WTC11 (cell line): ENCODE measurements at regions not wholly inside any gene's neighbourhood (a gene's known extent, or its start where the extent isn't known, plus 50 kb on each side); places are given as distances from the start of the nearest gene placed in this dataset.

ENCODE experiments used
- ATAC-seq: fragments of 200-7000 bp; cut with Tn5 transposase; 2 replicates; pipeline ENCODE4 v1.10.0; 2021; ENCODE audit warnings: mild to moderate bottlenecking, moderate library complexity
- CTCF ChIA-PET: fragments of 300-600 bp; sonication (Branson Sonifier 250); formaldehyde crosslinking; loops from one replicate; lab custom pipeline; 2021; ENCODE audit warnings: antibody characterized with exemption; lab: Charles Lee
- POLR2A ChIA-PET: fragments of 350-600 bp; sonication (Branson Sonifier 250); formaldehyde crosslinking; loops from one replicate; lab custom pipeline; 2021; ENCODE audit warnings: antibody characterized with exemption; lab: Charles Lee
- DNase-seq: peaks from one replicate; pipeline ENCODE4 v3.0.0; 2021; ENCODE audit warnings: low spot score
- H3K27ac Mint-ChIP-seq: 2 replicates; pipeline ENCODE4 v1.8.0; 2021; ENCODE audit warnings: mixed read lengths
- H3K27me3 Mint-ChIP-seq: 2 replicates; pipeline ENCODE4 v1.8.0; 2021; ENCODE audit warnings: low read depth, mild to moderate bottlenecking, moderate library complexity, mixed read lengths
- H3K36me3 Mint-ChIP-seq: 2 replicates; pipeline ENCODE4 v1.8.0; 2021; ENCODE audit warnings: mixed read lengths
- H3K4me1 Mint-ChIP-seq: 2 replicates; pipeline ENCODE4 v1.8.0; 2022; ENCODE audit warnings: mixed read lengths
- H3K4me3 Mint-ChIP-seq: 2 replicates; pipeline ENCODE4 v1.8.0; 2021; ENCODE audit warnings: mild to moderate bottlenecking, moderate library complexity, mixed read lengths
- H3K9me3 Mint-ChIP-seq: 2 replicates; pipeline ENCODE4 v1.8.0; 2021; ENCODE audit warnings: mixed read lengths
- E2F4 ChIP-seq: sonication (generic); formaldehyde crosslinking; IDR thresholded peaks from 2 replicates; pipeline ENCODE4 v1.8.1; 2022; ENCODE audit warnings: low read depth, mild to moderate bottlenecking, moderate library complexity, missing genetic modification reagents, borderline replicate concordance
- ERG ChIP-seq: fragments of 250-450 bp; sonication (Bioruptor Pico); IDR thresholded peaks from 2 replicates; pipeline ENCODE4 v1.8.0; 2021; ENCODE audit warnings: mild to moderate bottlenecking
- ESRRA ChIP-seq: sonication (generic); formaldehyde crosslinking; IDR thresholded peaks from 2 replicates; pipeline ENCODE4 v1.8.1; 2022; ENCODE audit warnings: mild to moderate bottlenecking, missing genetic modification reagents, borderline replicate concordance
- FOXJ3 ChIP-seq: sonication (generic); formaldehyde crosslinking; IDR thresholded peaks from 2 replicates; pipeline ENCODE4 v1.9.0; 2021; ENCODE audit warnings: missing genetic modification reagents, mild to moderate bottlenecking, borderline replicate concordance
- FOXK1 ChIP-seq: sonication (generic); formaldehyde crosslinking; IDR thresholded peaks from 2 replicates; pipeline ENCODE4 v1.8.0; 2022; ENCODE audit warnings: mild to moderate bottlenecking, moderate library complexity, missing genetic modification reagents
- JAZF1 ChIP-seq: fragments of 250-450 bp; sonication (Bioruptor Pico); IDR thresholded peaks from 2 replicates; pipeline ENCODE4 v1.9.0; 2021; ENCODE audit warnings: moderate library complexity, mild to moderate bottlenecking, inconsistent platforms
- MAX ChIP-seq: sonication (generic); formaldehyde crosslinking; IDR thresholded peaks from 2 replicates; pipeline ENCODE4 v1.8.0; 2022; ENCODE audit warnings: mild to moderate bottlenecking, missing genetic modification reagents
- NFATC4 ChIP-seq: fragments of 250-450 bp; sonication (Bioruptor Pico); IDR thresholded peaks from 2 replicates; pipeline ENCODE4 v1.9.0; 2021; ENCODE audit warnings: mild to moderate bottlenecking
- NFYB ChIP-seq: sonication (generic); formaldehyde crosslinking; conservative IDR thresholded peaks from 2 replicates; pipeline ENCODE4 v1.8.0; 2022; ENCODE audit warnings: low read depth, missing genetic modification reagents
- NR1H2 ChIP-seq: sonication (generic); formaldehyde crosslinking; IDR thresholded peaks from 2 replicates; pipeline ENCODE4 v1.9.0; 2021; ENCODE audit warnings: mild to moderate bottlenecking, moderate library complexity, missing genetic modification reagents
- PREB ChIP-seq: sonication (generic); formaldehyde crosslinking; IDR thresholded peaks from 2 replicates; pipeline ENCODE4 v1.8.1; 2022; ENCODE audit warnings: mild to moderate bottlenecking, missing genetic modification reagents, moderate library complexity, borderline replicate concordance
- RELA ChIP-seq: sonication (generic); formaldehyde crosslinking; IDR thresholded peaks from 2 replicates; pipeline ENCODE4 v1.8.1; 2022; ENCODE audit warnings: missing genetic modification reagents, mild to moderate bottlenecking, borderline replicate concordance
- ZNF416 ChIP-seq: fragments of 250-450 bp; sonication (Bioruptor Pico); IDR thresholded peaks from 2 replicates; pipeline ENCODE4 v1.9.0; 2021; ENCODE audit warnings: mild to moderate bottlenecking, inconsistent platforms
- ZNF512 ChIP-seq: sonication (generic); formaldehyde crosslinking; IDR thresholded peaks from 2 replicates; pipeline ENCODE4 v1.8.1; 2022; ENCODE audit warnings: missing genetic modification reagents, borderline replicate concordance
- ZSCAN18 ChIP-seq: fragments of 250-450 bp; sonication (Bioruptor Pico); IDR thresholded peaks from 2 replicates; pipeline ENCODE4 v2.1.2; 2022; ENCODE audit warnings: mild to moderate bottlenecking, moderate library complexity
- TF ChIP-seq, protein P1 (sequence below): sonication (generic); formaldehyde crosslinking; IDR thresholded peaks from 2 replicates; pipeline ENCODE4 v1.8.1; 2022; ENCODE audit warnings: mild to moderate bottlenecking, moderate library complexity, missing genetic modification reagents
- TF ChIP-seq, protein P2 (sequence below): sonication (generic); formaldehyde crosslinking; IDR thresholded peaks from 2 replicates; pipeline ENCODE4 v1.8.1; 2023; ENCODE audit warnings: mild to moderate bottlenecking, missing genetic modification reagents
- TF ChIP-seq, protein P3 (sequence below): fragments of 250-450 bp; sonication (Bioruptor Pico); conservative IDR thresholded peaks from 2 replicates; pipeline ENCODE4 v1.9.0; 2021; ENCODE audit warnings: mild to moderate bottlenecking
- TF ChIP-seq, protein P4 (sequence below): sonication (generic); formaldehyde crosslinking; IDR thresholded peaks from 2 replicates; pipeline ENCODE4 v1.8.0; 2023; ENCODE audit warnings: missing genetic modification reagents

GRCh38 chr12:89962648-89963047, 254.0 kb upstream of the ATP2B1 start:
- CTCF ChIA-PET, result no interaction called here
- no peak for DNase-seq
- Mint-ChIP-seq H3K27ac (no peak overlapping the region), H3K36me3 (no peaks in the 10 kb centered on the region), H3K4me1 (peaks cover 26% of the 10 kb centered on the region), H3K4me3 (no peak overlapping the region), H3K9me3 (no peaks in the 10 kb centered on the region), H3K27me3 (no peaks in the 10 kb centered on the region)
- POLR2A ChIA-PET, result no interaction called here
- ATAC-seq, result no peak
- no peak for TF ChIP-seq JAZF1 (CRISPR knock-in tag)
- TF ChIP-seq FOXJ3, result no peak
- TF ChIP-seq ZSCAN18 (CRISPR knock-in tag), result no peak
- TF ChIP-seq PREB (CRISPR knock-in tag), result no peak
- no peak for TF ChIP-seq NFATC4
- no peak for TF ChIP-seq FOXK1 (CRISPR knock-in tag)
- no peak for TF ChIP-seq NR1H2 (CRISPR knock-in tag)
- TF ChIP-seq ERG, result no peak
- TF ChIP-seq ZNF512 (CRISPR knock-in tag), result no peak
- no peak for TF ChIP-seq ZNF416 (CRISPR knock-in tag)
- no peak for TF ChIP-seq ESRRA (CRISPR knock-in tag)
- TF ChIP-seq, protein P1, sequence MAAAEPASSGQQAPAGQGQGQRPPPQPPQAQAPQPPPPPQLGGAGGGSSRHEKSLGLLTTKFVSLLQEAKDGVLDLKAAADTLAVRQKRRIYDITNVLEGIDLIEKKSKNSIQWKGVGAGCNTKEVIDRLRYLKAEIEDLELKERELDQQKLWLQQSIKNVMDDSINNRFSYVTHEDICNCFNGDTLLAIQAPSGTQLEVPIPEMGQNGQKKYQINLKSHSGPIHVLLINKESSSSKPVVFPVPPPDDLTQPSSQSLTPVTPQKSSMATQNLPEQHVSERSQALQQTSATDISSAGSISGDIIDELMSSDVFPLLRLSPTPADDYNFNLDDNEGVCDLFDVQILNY (CRISPR knock-in tag), result no peak
- TF ChIP-seq, protein P2, sequence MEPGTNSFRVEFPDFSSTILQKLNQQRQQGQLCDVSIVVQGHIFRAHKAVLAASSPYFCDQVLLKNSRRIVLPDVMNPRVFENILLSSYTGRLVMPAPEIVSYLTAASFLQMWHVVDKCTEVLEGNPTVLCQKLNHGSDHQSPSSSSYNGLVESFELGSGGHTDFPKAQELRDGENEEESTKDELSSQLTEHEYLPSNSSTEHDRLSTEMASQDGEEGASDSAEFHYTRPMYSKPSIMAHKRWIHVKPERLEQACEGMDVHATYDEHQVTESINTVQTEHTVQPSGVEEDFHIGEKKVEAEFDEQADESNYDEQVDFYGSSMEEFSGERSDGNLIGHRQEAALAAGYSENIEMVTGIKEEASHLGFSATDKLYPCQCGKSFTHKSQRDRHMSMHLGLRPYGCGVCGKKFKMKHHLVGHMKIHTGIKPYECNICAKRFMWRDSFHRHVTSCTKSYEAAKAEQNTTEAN, result no peak
- no peak for TF ChIP-seq RELA (CRISPR knock-in tag)
- no peak for TF ChIP-seq MAX (CRISPR knock-in tag)
- TF ChIP-seq E2F4 (CRISPR knock-in tag), result no peak
- TF ChIP-seq, protein P3, sequence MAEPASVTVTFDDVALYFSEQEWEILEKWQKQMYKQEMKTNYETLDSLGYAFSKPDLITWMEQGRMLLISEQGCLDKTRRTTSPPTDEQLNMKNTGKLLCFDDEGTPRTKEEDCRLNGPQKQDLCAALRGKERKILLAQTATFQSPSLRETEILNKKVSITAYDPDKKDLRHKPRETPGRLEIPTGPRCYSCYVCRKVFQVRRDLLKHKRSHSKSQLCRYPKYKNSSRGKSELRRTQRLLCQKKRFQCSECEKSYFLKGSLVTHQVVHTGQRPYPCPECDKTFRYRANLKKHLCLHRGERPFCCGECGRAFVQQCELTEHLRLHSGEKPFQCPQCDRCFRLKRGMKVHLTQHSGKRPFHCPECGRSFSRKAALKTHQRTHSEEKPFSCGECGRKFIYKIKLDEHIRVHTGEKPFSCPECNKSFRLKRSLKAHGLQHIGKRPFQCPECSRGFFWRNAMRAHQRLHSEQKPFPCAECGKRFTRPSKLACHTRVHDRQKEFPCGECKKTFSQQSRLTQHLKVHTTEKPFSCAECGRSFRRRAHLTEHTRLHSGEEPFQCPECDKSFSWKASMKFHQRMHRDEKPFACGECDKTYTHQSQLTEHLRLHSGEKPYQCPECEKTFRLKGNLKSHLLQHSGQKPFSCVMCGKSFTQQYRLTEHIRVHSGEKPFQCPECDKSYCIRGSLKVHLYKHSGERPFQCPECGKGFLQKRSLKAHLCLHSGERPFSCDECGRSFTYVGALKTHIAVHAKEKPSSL (CRISPR knock-in tag), result no peak
- no peak for TF ChIP-seq NFYB (CRISPR knock-in tag)
- TF ChIP-seq, protein P4, sequence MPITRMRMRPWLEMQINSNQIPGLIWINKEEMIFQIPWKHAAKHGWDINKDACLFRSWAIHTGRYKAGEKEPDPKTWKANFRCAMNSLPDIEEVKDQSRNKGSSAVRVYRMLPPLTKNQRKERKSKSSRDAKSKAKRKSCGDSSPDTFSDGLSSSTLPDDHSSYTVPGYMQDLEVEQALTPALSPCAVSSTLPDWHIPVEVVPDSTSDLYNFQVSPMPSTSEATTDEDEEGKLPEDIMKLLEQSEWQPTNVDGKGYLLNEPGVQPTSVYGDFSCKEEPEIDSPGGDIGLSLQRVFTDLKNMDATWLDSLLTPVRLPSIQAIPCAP (CRISPR knock-in tag), result no peak
